Caco-2 (cell line): ENCODE measurements at regions not wholly inside any gene's neighbourhood (a gene's known extent, or its start where the extent isn't known, plus 50 kb on each side); places are given as distances from the start of the nearest gene placed in this dataset.

Experiments
- BruUV-seq: library from RNA; stranded (reverse); fragments of 400-500 nt; replicated peaks from 2 replicates; lab custom pipeline; 2021; lab: Mats Ljungman, UMichigan
- CTCF ChIA-PET: fragments of 300-600 bp; sonication (Branson Sonifier 250); formaldehyde crosslinking; loops from one replicate; lab custom pipeline; 2022; ENCODE audit warnings: antibody characterized with exemption; lab: Charles Lee
- POLR2A ChIA-PET: fragments of 300-600 bp; sonication (Branson Sonifier 250); formaldehyde crosslinking; loops from one replicate; lab custom pipeline; 2022; ENCODE audit warnings: antibody characterized with exemption; lab: Charles Lee
- DNase-seq, 2 experiments: peaks; one replicate each; pipeline versions ENCODE4 v3.0.0 to v3.0.0-alpha.2; 2020 to 2022
- H3K27me3 ChIP-seq: replicated peaks from 2 replicates; pipeline ENCODE4 v1.6.0; 2011; ENCODE audit warnings: low read length; ENCODE audit not compliant: control insufficient read depth, insufficient read depth
- H3K36me3 ChIP-seq: 2 replicates; pipeline ENCODE4 v1.5.1; 2011; ENCODE audit warnings: low read length; ENCODE audit not compliant: control insufficient read depth, insufficient read depth
- H3K4me1 ChIP-seq: fragments of 250-450 bp; sonication (Bioruptor Pico); 2 replicates; pipeline ENCODE4 v1.5.1; 2020; ENCODE audit warnings: mild to moderate bottlenecking
- H3K4me3 ChIP-seq: 2 replicates; pipeline ENCODE4 v1.5.1; 2011; ENCODE audit warnings: low read depth, mild to moderate bottlenecking, control low read depth, low read length
- H3K9me3 ChIP-seq: fragments of 250-450 bp; sonication (Bioruptor Pico); 2 replicates; pipeline ENCODE4 v1.5.1; 2020; ENCODE audit warnings: mild to moderate bottlenecking, moderate library complexity
- H3K27ac Mint-ChIP-seq: one replicate; pipeline ENCODE4 v1.8.0; 2022; ENCODE audit warnings: mixed read lengths; ENCODE audit not compliant: unreplicated experiment
- H3K27me3 Mint-ChIP-seq: one replicate; pipeline ENCODE4 v1.8.0; 2022; ENCODE audit warnings: mixed read lengths; ENCODE audit not compliant: insufficient read depth, unreplicated experiment
- H3K36me3 Mint-ChIP-seq: one replicate; pipeline ENCODE4 v1.8.0; 2022; ENCODE audit warnings: mild to moderate bottlenecking, mixed read lengths; ENCODE audit not compliant: insufficient read depth, unreplicated experiment
- H3K4me1 Mint-ChIP-seq: one replicate; pipeline ENCODE4 v1.8.0; 2022; ENCODE audit warnings: low read depth, mixed read lengths; ENCODE audit not compliant: unreplicated experiment
- H3K4me3 Mint-ChIP-seq: one replicate; pipeline ENCODE4 v1.8.0; 2022; ENCODE audit warnings: mild to moderate bottlenecking, moderate library complexity, mixed read lengths; ENCODE audit not compliant: unreplicated experiment
- H3K9me3 Mint-ChIP-seq: one replicate; pipeline ENCODE4 v1.8.0; 2022; ENCODE audit warnings: mixed read lengths; ENCODE audit not compliant: unreplicated experiment
- intact Hi-C: fragments of 100-400 bp; cut with micrococcal nuclease; formaldehyde crosslinking; loops from one replicate; pipeline ENCODE4 v1.10.0; 2022; ENCODE audit not compliant: unreplicated experiment
- TF ChIP-seq, protein P1 (sequence below), 2 experiments: fragments of 200-600 bp in 1 of 2; IDR thresholded peaks; 1 replicate in 1 of 2; 2 replicates in 1 of 2; pipeline versions ENCODE4 v1.5.1 to v1.8.0; 2011 to 2022; ENCODE audit warnings: antibody characterized with exemption in 1 of 2, control low read depth in 1 of 2, inconsistent platforms in 1 of 2, low read depth in 1 of 2, low read length in 1 of 2, mild to moderate bottlenecking in 1 of 2, moderate library complexity in 1 of 2; ENCODE audit not compliant: insufficient read depth in 1 of 2, severe bottlenecking in 1 of 2, unreplicated experiment in 1 of 2

DNA sequence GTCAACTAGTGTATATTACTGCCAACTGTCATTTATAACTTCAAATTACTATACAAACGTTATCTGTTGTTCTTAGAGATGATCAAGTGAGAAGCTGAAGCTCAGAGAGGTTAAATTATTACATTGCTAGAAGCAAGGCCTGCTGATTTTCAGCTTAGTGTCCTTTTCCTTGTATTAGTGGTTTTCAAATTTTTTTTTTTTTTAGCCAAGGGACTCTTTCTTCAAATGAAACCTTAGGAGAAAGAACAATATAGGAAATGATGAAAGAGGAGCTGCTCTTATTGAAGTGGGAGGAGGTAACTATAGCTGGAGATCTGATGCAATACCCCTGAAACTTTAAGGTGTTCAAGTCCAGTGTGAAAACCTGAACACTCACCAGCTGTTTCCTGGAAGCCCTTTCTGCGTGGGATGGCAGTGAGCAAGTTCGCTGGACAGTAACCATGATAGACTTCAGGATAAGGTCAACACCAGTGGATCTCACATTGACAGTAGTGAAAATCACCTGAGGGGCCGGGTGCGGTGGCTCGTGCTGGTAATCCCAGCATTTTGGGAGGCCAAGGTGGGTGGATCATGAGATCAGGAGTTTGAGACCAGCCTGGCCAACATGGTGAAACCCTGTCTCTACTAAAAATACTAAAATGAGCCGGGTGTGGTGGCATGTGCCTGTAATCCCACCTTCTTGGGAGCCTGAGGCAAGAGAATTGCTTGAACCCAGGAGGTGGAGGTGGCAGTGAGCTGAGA lies 376.2 kb downstream of the EDEM1 start:
- H3K9me3 Mint-ChIP-seq: no peaks in the 10 kb centered on the region
- H3K27ac Mint-ChIP-seq: no peak overlapping the region

DNA sequence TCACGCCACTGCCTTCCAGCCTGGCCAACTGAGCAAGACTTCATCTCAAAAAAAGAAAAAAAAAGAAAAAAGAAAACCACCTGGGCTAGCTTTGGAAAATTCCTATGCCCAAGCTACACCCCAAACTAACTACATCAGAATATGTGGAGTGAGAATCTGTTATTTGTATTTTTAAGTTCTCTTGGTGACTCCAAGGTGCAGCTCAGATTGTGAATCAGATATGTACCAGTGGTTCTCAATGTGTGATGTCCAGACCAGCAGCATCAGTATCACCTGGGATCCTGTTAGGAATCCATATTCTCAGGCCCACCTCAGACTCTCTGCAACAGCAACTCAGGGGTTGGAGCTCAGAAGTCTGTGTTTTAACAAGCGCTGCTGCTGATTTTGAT lies 376.8 kb downstream of the EDEM1 start:
- no peak overlapping the region for H3K4me3 ChIP-seq
- Mint-ChIP-seq H3K27ac (no peak overlapping the region), H3K27me3 (peaks cover 6% of the 10 kb centered on the region), H3K9me3 (no peaks in the 10 kb centered on the region), H3K36me3 (no peaks in the 10 kb centered on the region), H3K4me1 (no peaks in the 10 kb centered on the region), H3K4me3 (no peak overlapping the region)
- no peaks in the 10 kb centered on the region for H3K36me3 ChIP-seq
- no peaks in the 10 kb centered on the region for H3K4me1 ChIP-seq
- BruUV-seq: no TSS peak
- H3K27me3 ChIP-seq: no peaks in the 10 kb centered on the region
- no peak for DNase-seq
- POLR2A ChIA-PET: no interaction called here
- H3K9me3 ChIP-seq: no peaks in the 10 kb centered on the region
- CTCF ChIA-PET: no interaction called here
- TF ChIP-seq, protein P1, sequence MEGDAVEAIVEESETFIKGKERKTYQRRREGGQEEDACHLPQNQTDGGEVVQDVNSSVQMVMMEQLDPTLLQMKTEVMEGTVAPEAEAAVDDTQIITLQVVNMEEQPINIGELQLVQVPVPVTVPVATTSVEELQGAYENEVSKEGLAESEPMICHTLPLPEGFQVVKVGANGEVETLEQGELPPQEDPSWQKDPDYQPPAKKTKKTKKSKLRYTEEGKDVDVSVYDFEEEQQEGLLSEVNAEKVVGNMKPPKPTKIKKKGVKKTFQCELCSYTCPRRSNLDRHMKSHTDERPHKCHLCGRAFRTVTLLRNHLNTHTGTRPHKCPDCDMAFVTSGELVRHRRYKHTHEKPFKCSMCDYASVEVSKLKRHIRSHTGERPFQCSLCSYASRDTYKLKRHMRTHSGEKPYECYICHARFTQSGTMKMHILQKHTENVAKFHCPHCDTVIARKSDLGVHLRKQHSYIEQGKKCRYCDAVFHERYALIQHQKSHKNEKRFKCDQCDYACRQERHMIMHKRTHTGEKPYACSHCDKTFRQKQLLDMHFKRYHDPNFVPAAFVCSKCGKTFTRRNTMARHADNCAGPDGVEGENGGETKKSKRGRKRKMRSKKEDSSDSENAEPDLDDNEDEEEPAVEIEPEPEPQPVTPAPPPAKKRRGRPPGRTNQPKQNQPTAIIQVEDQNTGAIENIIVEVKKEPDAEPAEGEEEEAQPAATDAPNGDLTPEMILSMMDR (IDR thresholded peaks at IDR 0.05; ENCODE audit: insufficient read depth in 1 of 2, low read depth in 1 of 2, low read length in 1 of 2, severe bottlenecking in 1 of 2, unreplicated experiment in 1 of 2): no peak
- intact Hi-C loops: no loop called here

More for the DNA sequence above, 376.2 kb downstream of the EDEM1 start:
- CTCF ChIA-PET: no interaction called here
- no peak overlapping the region for H3K4me3 Mint-ChIP-seq
- H3K27me3 ChIP-seq: no peaks in the 10 kb centered on the region
- H3K36me3 ChIP-seq: no peaks in the 10 kb centered on the region
- no peak for DNase-seq
- no TSS peak for BruUV-seq
- no peaks in the 10 kb centered on the region for H3K4me1 Mint-ChIP-seq
- H3K4me1 ChIP-seq: no peaks in the 10 kb centered on the region
- H3K9me3 ChIP-seq: no peaks in the 10 kb centered on the region
- POLR2A ChIA-PET: no interaction called here
- no peak overlapping the region for H3K4me3 ChIP-seq
- H3K36me3 Mint-ChIP-seq: no peaks in the 10 kb centered on the region
- intact Hi-C loops: no loop called here
- TF ChIP-seq, protein P1 (IDR thresholded peaks at IDR 0.05; ENCODE audit: insufficient read depth in 1 of 2, low read depth in 1 of 2, low read length in 1 of 2, severe bottlenecking in 1 of 2, unreplicated experiment in 1 of 2): no peak
- H3K27me3 Mint-ChIP-seq: peaks cover 6% of the 10 kb centered on the region

DNA sequence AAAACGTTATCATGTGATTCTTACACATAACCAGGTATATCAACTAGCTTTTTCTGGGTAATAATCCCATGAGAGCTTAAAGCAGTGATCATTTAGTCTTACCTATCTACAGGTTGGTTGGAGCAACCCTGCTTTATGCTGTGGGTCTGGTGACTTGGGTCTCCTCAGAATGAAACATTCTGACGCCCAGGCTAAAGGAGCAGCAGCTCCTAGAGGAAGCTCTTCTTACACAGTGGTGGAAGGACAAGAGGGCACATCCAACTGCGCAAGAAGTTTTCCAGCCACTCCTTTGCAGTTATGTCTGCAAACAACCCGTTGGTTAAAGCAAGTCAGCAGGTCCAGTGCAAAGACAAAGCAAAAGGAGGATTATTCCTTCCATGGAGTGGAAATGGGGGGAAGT lies 377.5 kb downstream of the EDEM1 start:
- H3K4me3 ChIP-seq: no peak overlapping the region
- no peaks in the 10 kb centered on the region for H3K36me3 ChIP-seq
- no peaks in the 10 kb centered on the region for H3K4me1 ChIP-seq
- Mint-ChIP-seq H3K4me3 (no peak overlapping the region), H3K9me3 (no peaks in the 10 kb centered on the region), H3K4me1 (no peaks in the 10 kb centered on the region), H3K27me3 (peaks cover 6% of the 10 kb centered on the region), H3K27ac (no peak overlapping the region), H3K36me3 (no peaks in the 10 kb centered on the region)
- H3K27me3 ChIP-seq: no peaks in the 10 kb centered on the region
- H3K9me3 ChIP-seq: no peaks in the 10 kb centered on the region
- intact Hi-C loops: no loop called here
- TF ChIP-seq, protein P1 (IDR thresholded peaks at IDR 0.05; ENCODE audit: insufficient read depth in 1 of 2, low read depth in 1 of 2, low read length in 1 of 2, severe bottlenecking in 1 of 2, unreplicated experiment in 1 of 2): no peak
- POLR2A ChIA-PET: no interaction called here
- CTCF ChIA-PET: interaction anchor here (0.6 kb wide), 1 partner anchor 235 kb away, joined by 5 read pairs; no protein-coding TSS in a partner anchor
- no TSS peak for BruUV-seq
- DNase-seq: no peak
